WTC11 (cell line): ENCODE measurements at regions not wholly inside any gene's neighbourhood (a gene's known extent, or its start where the extent isn't known, plus 50 kb on each side); places are given as distances from the start of the nearest gene placed in this dataset.

ENCODE experiments used
- ATAC-seq: fragments of 200-7000 bp; cut with Tn5 transposase; 2 replicates; pipeline ENCODE4 v1.10.0; 2021; ENCODE audit warnings: mild to moderate bottlenecking, moderate library complexity
- CTCF ChIA-PET: fragments of 300-600 bp; sonication (Branson Sonifier 250); formaldehyde crosslinking; loops from one replicate; lab custom pipeline; 2021; ENCODE audit warnings: antibody characterized with exemption; lab: Charles Lee
- POLR2A ChIA-PET: fragments of 350-600 bp; sonication (Branson Sonifier 250); formaldehyde crosslinking; loops from one replicate; lab custom pipeline; 2021; ENCODE audit warnings: antibody characterized with exemption; lab: Charles Lee
- DNase-seq: peaks from one replicate; pipeline ENCODE4 v3.0.0; 2021; ENCODE audit warnings: low spot score
- H3K27ac Mint-ChIP-seq: 2 replicates; pipeline ENCODE4 v1.8.0; 2021; ENCODE audit warnings: mixed read lengths
- H3K27me3 Mint-ChIP-seq: 2 replicates; pipeline ENCODE4 v1.8.0; 2021; ENCODE audit warnings: low read depth, mild to moderate bottlenecking, moderate library complexity, mixed read lengths
- H3K36me3 Mint-ChIP-seq: 2 replicates; pipeline ENCODE4 v1.8.0; 2021; ENCODE audit warnings: mixed read lengths
- H3K4me1 Mint-ChIP-seq: 2 replicates; pipeline ENCODE4 v1.8.0; 2022; ENCODE audit warnings: mixed read lengths
- H3K4me3 Mint-ChIP-seq: 2 replicates; pipeline ENCODE4 v1.8.0; 2021; ENCODE audit warnings: mild to moderate bottlenecking, moderate library complexity, mixed read lengths
- H3K9me3 Mint-ChIP-seq: 2 replicates; pipeline ENCODE4 v1.8.0; 2021; ENCODE audit warnings: mixed read lengths
- ATF2 ChIP-seq: sonication (generic); formaldehyde crosslinking; IDR thresholded peaks from 2 replicates; pipeline ENCODE4 v1.8.1; 2022; ENCODE audit warnings: low read depth, missing genetic modification reagents, borderline replicate concordance
- FOXK1 ChIP-seq: sonication (generic); formaldehyde crosslinking; IDR thresholded peaks from 2 replicates; pipeline ENCODE4 v1.8.0; 2022; ENCODE audit warnings: mild to moderate bottlenecking, moderate library complexity, missing genetic modification reagents
- GRHL2 ChIP-seq: fragments of 250-450 bp; sonication (Bioruptor Pico); IDR thresholded peaks from 2 replicates; pipeline ENCODE4 v1.8.0; 2022; ENCODE audit warnings: mild to moderate bottlenecking, moderate library complexity; ENCODE audit not compliant: insufficient replicate concordance, severe bottlenecking
- GTF2I ChIP-seq: fragments of 250-450 bp; sonication (Bioruptor Pico); conservative IDR thresholded peaks from 2 replicates; pipeline ENCODE4 v1.4.0; 2021; ENCODE audit warnings: mild to moderate bottlenecking
- NFYB ChIP-seq: sonication (generic); formaldehyde crosslinking; conservative IDR thresholded peaks from 2 replicates; pipeline ENCODE4 v1.8.0; 2022; ENCODE audit warnings: low read depth, missing genetic modification reagents
- NR1H2 ChIP-seq: sonication (generic); formaldehyde crosslinking; IDR thresholded peaks from 2 replicates; pipeline ENCODE4 v1.9.0; 2021; ENCODE audit warnings: mild to moderate bottlenecking, moderate library complexity, missing genetic modification reagents
- SMAD4 ChIP-seq: sonication (generic); formaldehyde crosslinking; IDR thresholded peaks from 2 replicates; pipeline ENCODE4 v1.8.0; 2022; ENCODE audit warnings: mild to moderate bottlenecking, missing genetic modification reagents
- SOX15 ChIP-seq: fragments of 250-450 bp; sonication (Bioruptor Pico); IDR thresholded peaks from 2 replicates; pipeline ENCODE4 v1.9.0; 2021; ENCODE audit warnings: mild to moderate bottlenecking
- TEAD4 ChIP-seq: sonication (generic); formaldehyde crosslinking; IDR thresholded peaks from 2 replicates; pipeline ENCODE4 v1.8.0; 2022; ENCODE audit warnings: mild to moderate bottlenecking, missing genetic modification reagents
- ZNF121 ChIP-seq: sonication (generic); formaldehyde crosslinking; IDR thresholded peaks from 2 replicates; pipeline ENCODE4 v1.8.0; 2023; ENCODE audit warnings: missing genetic modification reagents
- ZNF138 ChIP-seq: sonication (generic); formaldehyde crosslinking; conservative IDR thresholded peaks from 2 replicates; pipeline ENCODE4 v1.8.1; 2022; ENCODE audit warnings: mild to moderate bottlenecking, moderate library complexity, missing genetic modification reagents
- ZNF263 ChIP-seq: sonication (generic); formaldehyde crosslinking; IDR thresholded peaks from 2 replicates; pipeline ENCODE4 v1.8.1; 2022; ENCODE audit warnings: low read depth, mild to moderate bottlenecking, moderate library complexity, missing genetic modification reagents
- ZNF512 ChIP-seq: sonication (generic); formaldehyde crosslinking; IDR thresholded peaks from 2 replicates; pipeline ENCODE4 v1.8.1; 2022; ENCODE audit warnings: missing genetic modification reagents, borderline replicate concordance
- TF ChIP-seq, protein P1 (sequence below): fragments of 250-450 bp; sonication (Bioruptor Pico); IDR thresholded peaks from 2 replicates; pipeline ENCODE4 v1.9.0; 2021; ENCODE audit warnings: moderate library complexity, mild to moderate bottlenecking, inconsistent platforms, borderline replicate concordance
- TF ChIP-seq, protein P2 (sequence below): fragments of 250-450 bp; sonication (Bioruptor Pico); conservative IDR thresholded peaks from 2 replicates; pipeline ENCODE4 v1.9.0; 2021; ENCODE audit warnings: mild to moderate bottlenecking
- TF ChIP-seq, protein P3 (sequence below): sonication (generic); formaldehyde crosslinking; IDR thresholded peaks from 2 replicates; pipeline ENCODE4 v1.8.1; 2023; ENCODE audit warnings: mild to moderate bottlenecking, missing genetic modification reagents
- TF ChIP-seq, protein P4 (sequence below): sonication (generic); formaldehyde crosslinking; IDR thresholded peaks from 2 replicates; pipeline ENCODE4 v1.8.0; 2023; ENCODE audit warnings: missing genetic modification reagents, mild to moderate bottlenecking, borderline replicate concordance

GRCh38 chrX:140948827-140949226 is 53.6 kb upstream of the SPANXB1 start:
- H3K4me1 Mint-ChIP-seq: no peaks in the 10 kb centered on the region
- H3K27ac Mint-ChIP-seq: no peak overlapping the region
- no peaks in the 10 kb centered on the region; the same call in 1 of the 2 replicates for H3K9me3 Mint-ChIP-seq
- H3K4me3 Mint-ChIP-seq: no peak overlapping the region
- ChIA-PET POLR2A (no interaction called here), CTCF (no interaction called here)
- H3K27me3 Mint-ChIP-seq: no peaks in the 10 kb centered on the region
- TF ChIP-seq SMAD4 (CRISPR knock-in tag): no peak
- TF ChIP-seq, protein P1, sequence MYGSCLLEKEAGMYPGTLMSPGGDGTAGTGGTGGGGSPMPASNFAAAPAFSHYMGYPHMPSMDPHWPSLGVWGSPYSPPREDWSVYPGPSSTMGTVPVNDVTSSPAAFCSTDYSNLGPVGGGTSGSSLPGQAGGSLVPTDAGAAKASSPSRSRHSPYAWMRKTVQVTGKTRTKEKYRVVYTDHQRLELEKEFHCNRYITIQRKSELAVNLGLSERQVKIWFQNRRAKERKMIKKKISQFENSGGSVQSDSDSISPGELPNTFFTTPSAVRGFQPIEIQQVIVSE (CRISPR knock-in tag): no peak
- no peak for TF ChIP-seq GTF2I
- no peak for TF ChIP-seq ZNF121 (CRISPR knock-in tag)
- TF ChIP-seq, protein P2, sequence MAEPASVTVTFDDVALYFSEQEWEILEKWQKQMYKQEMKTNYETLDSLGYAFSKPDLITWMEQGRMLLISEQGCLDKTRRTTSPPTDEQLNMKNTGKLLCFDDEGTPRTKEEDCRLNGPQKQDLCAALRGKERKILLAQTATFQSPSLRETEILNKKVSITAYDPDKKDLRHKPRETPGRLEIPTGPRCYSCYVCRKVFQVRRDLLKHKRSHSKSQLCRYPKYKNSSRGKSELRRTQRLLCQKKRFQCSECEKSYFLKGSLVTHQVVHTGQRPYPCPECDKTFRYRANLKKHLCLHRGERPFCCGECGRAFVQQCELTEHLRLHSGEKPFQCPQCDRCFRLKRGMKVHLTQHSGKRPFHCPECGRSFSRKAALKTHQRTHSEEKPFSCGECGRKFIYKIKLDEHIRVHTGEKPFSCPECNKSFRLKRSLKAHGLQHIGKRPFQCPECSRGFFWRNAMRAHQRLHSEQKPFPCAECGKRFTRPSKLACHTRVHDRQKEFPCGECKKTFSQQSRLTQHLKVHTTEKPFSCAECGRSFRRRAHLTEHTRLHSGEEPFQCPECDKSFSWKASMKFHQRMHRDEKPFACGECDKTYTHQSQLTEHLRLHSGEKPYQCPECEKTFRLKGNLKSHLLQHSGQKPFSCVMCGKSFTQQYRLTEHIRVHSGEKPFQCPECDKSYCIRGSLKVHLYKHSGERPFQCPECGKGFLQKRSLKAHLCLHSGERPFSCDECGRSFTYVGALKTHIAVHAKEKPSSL (CRISPR knock-in tag): no peak
- TF ChIP-seq, protein P3, sequence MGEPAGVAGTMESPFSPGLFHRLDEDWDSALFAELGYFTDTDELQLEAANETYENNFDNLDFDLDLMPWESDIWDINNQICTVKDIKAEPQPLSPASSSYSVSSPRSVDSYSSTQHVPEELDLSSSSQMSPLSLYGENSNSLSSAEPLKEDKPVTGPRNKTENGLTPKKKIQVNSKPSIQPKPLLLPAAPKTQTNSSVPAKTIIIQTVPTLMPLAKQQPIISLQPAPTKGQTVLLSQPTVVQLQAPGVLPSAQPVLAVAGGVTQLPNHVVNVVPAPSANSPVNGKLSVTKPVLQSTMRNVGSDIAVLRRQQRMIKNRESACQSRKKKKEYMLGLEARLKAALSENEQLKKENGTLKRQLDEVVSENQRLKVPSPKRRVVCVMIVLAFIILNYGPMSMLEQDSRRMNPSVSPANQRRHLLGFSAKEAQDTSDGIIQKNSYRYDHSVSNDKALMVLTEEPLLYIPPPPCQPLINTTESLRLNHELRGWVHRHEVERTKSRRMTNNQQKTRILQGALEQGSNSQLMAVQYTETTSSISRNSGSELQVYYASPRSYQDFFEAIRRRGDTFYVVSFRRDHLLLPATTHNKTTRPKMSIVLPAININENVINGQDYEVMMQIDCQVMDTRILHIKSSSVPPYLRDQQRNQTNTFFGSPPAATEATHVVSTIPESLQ (CRISPR knock-in tag): no peak
- TF ChIP-seq, protein P4, sequence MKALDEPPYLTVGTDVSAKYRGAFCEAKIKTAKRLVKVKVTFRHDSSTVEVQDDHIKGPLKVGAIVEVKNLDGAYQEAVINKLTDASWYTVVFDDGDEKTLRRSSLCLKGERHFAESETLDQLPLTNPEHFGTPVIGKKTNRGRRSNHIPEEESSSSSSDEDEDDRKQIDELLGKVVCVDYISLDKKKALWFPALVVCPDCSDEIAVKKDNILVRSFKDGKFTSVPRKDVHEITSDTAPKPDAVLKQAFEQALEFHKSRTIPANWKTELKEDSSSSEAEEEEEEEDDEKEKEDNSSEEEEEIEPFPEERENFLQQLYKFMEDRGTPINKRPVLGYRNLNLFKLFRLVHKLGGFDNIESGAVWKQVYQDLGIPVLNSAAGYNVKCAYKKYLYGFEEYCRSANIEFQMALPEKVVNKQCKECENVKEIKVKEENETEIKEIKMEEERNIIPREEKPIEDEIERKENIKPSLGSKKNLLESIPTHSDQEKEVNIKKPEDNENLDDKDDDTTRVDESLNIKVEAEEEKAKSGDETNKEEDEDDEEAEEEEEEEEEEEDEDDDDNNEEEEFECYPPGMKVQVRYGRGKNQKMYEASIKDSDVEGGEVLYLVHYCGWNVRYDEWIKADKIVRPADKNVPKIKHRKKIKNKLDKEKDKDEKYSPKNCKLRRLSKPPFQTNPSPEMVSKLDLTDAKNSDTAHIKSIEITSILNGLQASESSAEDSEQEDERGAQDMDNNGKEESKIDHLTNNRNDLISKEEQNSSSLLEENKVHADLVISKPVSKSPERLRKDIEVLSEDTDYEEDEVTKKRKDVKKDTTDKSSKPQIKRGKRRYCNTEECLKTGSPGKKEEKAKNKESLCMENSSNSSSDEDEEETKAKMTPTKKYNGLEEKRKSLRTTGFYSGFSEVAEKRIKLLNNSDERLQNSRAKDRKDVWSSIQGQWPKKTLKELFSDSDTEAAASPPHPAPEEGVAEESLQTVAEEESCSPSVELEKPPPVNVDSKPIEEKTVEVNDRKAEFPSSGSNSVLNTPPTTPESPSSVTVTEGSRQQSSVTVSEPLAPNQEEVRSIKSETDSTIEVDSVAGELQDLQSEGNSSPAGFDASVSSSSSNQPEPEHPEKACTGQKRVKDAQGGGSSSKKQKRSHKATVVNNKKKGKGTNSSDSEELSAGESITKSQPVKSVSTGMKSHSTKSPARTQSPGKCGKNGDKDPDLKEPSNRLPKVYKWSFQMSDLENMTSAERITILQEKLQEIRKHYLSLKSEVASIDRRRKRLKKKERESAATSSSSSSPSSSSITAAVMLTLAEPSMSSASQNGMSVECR: no peak
- TF ChIP-seq TEAD4 (CRISPR knock-in tag): no peak
- no peak for TF ChIP-seq ATF2 (CRISPR knock-in tag)
- TF ChIP-seq NR1H2: no peak
- TF ChIP-seq FOXK1 (CRISPR knock-in tag): no peak
- DNase-seq (no peak), ATAC-seq (no peak)
- H3K36me3 Mint-ChIP-seq: peaks cover 4% of the 10 kb centered on the region; the same call in 1 of the 2 replicates

DNA sequence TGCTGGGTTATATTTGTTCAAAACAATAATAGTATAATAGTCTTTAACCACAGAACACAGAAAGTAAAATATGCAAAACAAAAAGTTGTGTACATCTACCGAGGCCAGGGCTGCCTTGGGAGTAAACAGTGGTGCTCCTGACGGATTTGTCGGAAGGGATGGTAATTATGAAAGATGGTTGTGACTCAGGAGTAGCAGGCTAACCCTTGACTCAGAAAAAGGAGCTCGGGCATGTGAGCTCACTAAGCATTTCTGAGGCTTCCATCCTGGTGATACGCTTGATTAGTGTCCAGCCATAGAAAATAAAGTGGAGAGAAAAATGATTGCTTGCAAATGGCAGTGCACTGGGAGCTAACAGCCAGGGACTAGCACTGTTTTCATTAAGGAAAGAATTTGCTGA is 53.2 kb upstream of the SPANXB1 start:
- POLR2A ChIA-PET: no interaction called here
- no peak overlapping the region for H3K4me3 Mint-ChIP-seq
- H3K36me3 Mint-ChIP-seq: peaks cover 4% of the 10 kb centered on the region; the same call in 1 of the 2 replicates
- H3K27ac Mint-ChIP-seq: no peak overlapping the region
- no peak for DNase-seq
- ATAC-seq: no peak
- H3K9me3 Mint-ChIP-seq: no peaks in the 10 kb centered on the region; the same call in 1 of the 2 replicates
- TF ChIP-seq ZNF121 (CRISPR knock-in tag) (no peak), TEAD4 (CRISPR knock-in tag) (no peak), GRHL2 (CRISPR knock-in tag) (no peak), ZNF263 (CRISPR knock-in tag) (no peak), ZNF138 (CRISPR knock-in tag) (no peak), NFYB (no peak), ZNF512 (CRISPR knock-in tag) (no peak), SOX15 (CRISPR knock-in tag) (no peak)
- TF ChIP-seq, protein P3 (CRISPR knock-in tag): no peak
- TF ChIP-seq, all 79 proteins: peak for 0
- Mint-ChIP-seq H3K4me1 (no peaks in the 10 kb centered on the region), H3K27me3 (no peaks in the 10 kb centered on the region)
- CTCF ChIA-PET: no interaction called here
